ENCODE measurements at regions not wholly inside any gene's neighbourhood (a gene's known extent, or its start where the extent isn't known, plus 50 kb on each side); places are given as distances from the start of the nearest gene placed in this dataset.

DNA sequence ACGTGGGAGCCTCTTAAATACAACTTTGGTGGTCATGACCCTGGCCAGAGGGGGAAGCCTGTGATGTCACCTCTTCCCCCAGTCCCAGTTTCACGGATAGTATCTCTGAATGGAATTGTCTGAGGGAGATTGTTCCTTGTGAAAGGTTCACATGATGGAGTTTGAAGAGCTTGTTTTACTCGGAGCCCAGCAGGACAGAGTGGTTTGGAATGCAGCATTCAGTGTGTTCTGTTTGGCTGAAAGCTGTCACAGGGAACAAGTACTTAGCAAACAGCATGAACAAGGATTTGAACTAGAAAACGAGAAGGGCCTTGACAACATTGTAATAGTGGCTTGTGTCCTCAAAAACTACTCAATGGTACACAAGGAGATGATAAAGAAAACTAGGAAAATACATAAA is 133.9 kb upstream of the CXorf66 start:
- DNase-seq (ENCODE audit: low read depth), result no peak
- no peak for TF ChIP-seq CTCF (conservative IDR thresholded peaks at IDR 0.05; ENCODE audit: low read depth, low read length)
- no peak overlapping the region for H3K4me3 ChIP-seq (ENCODE audit: low read depth, low read length)

- TF ChIP-seq CTCF (conservative IDR thresholded peaks at IDR 0.05; ENCODE audit: low read depth, low read length), result no peak
- H3K4me3 ChIP-seq (ENCODE audit: low read depth, low read length), result no peak overlapping the region
- no peak for DNase-seq (ENCODE audit: low read depth)
Measured at GRCh38 chrX:140092121-140092520, 126.8 kb upstream of the CXorf66 start.

- no peak for TF ChIP-seq CTCF (conservative IDR thresholded peaks at IDR 0.05; ENCODE audit: low read depth, low read length)
- H3K4me3 ChIP-seq (ENCODE audit: low read depth, low read length), result peak overlapping the region; percentile 36
- no peak for DNase-seq (ENCODE audit: low read depth)
Measured at GRCh38 chrX:140091125-140091886, 126.0 kb upstream of the CXorf66 start.

DNA sequence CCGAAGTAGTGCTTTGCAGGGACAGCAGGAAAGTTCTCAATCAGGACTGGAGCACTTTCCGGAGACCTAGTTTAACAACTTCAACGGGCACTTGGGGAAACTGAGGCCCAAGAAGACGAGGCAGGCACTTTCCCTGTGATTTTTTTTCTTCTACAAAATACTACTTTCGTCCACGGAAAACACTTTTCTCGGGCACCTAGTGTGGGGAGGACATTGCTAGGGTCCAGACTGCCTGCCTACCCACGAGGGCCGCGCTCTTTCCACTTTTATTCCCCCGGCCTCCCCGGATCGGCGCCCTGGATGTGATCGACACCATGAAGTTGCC is 125.4 kb upstream of the CXorf66 start:
- TF ChIP-seq CTCF (conservative IDR thresholded peaks at IDR 0.05; ENCODE audit: low read depth, low read length), result no peak
- no peak for DNase-seq (ENCODE audit: low read depth)
- H3K4me3 ChIP-seq (ENCODE audit: low read depth, low read length), result peak overlapping the region; percentile 36

GRCh38 chrX:140088438-140088837 is 123.1 kb upstream of the CXorf66 start:
- H3K4me3 ChIP-seq (ENCODE audit: low read depth, low read length), result no peak overlapping the region
- TF ChIP-seq CTCF (conservative IDR thresholded peaks at IDR 0.05; ENCODE audit: low read depth, low read length), result no peak
- no peak for DNase-seq (ENCODE audit: low read depth)

DNA sequence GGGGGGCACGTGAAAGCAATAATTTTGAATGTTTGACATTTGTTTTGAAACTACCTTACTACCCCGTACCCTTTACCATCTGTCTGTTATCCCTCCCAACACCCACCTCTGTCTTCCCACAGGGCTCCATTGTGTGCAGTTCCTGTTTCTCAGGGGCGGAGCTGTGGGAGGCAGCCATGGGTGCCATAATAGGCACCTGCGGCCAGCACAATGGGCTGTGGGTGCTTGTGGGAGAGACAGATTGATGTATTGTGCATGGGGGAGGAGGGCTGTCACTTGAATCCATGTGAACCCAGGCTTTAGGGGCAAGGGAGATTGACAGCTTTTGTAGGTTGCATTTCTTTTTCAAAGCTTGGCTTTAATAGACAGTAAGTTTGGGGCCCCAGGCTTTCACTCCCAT is 122.6 kb upstream of the CXorf66 start:
- H3K4me3 ChIP-seq (ENCODE audit: low read depth, low read length), result no peak overlapping the region
- no peak for DNase-seq (ENCODE audit: low read depth)

More for the DNA sequence above, 122.6 kb upstream of the CXorf66 start:
- no peak for TF ChIP-seq CTCF (conservative IDR thresholded peaks at IDR 0.05; ENCODE audit: low read depth, low read length)

Data from choroid plexus epithelial cell (primary cell).